ENCODE measurements at regions not wholly inside any gene's neighbourhood (a gene's known extent, or its start where the extent isn't known, plus 50 kb on each side); places are given as distances from the start of the nearest gene placed in this dataset.

- Histone ChIP-seq H3K4me3 (IDR thresholded peaks at IDR 0.05; ENCODE audit: insufficient read depth, low read depth, low read length) (no peak overlapping the region), H3K9ac (no peak overlapping the region), H2AFZ (ENCODE audit: low read depth) (no peak overlapping the region), H3K27ac (no peak overlapping the region), H3K4me2 (no peak overlapping the region), H3K27me3 (ENCODE audit: insufficient read depth, low read depth) (no peaks in the 10 kb centered on the region), H3K4me1 (ENCODE audit: low read depth, poor library complexity, severe bottlenecking) (no peaks in the 10 kb centered on the region), H3K36me3 (ENCODE audit: insufficient read depth) (no peaks in the 10 kb centered on the region), H3K79me2 (ENCODE audit: insufficient read depth, low read depth) (no peaks in the 10 kb centered on the region), H4K20me1 (ENCODE audit: insufficient read depth) (no peaks in the 10 kb centered on the region)
- no peak for TF ChIP-seq CTCF (conservative IDR thresholded peaks at IDR 0.05; ENCODE audit: low read depth, low read length)
Observed at GRCh38 chr18:43405097-43405496, 127.8 kb upstream of the SYT4 start.

- no peaks in the 10 kb centered on the region for H3K27me3 ChIP-seq (ENCODE audit: insufficient read depth, low read depth)
- H3K4me3 ChIP-seq (IDR thresholded peaks at IDR 0.05; ENCODE audit: insufficient read depth, low read depth, low read length), result no peak overlapping the region
- no peaks in the 10 kb centered on the region for H3K79me2 ChIP-seq (ENCODE audit: insufficient read depth, low read depth)
- H3K36me3 ChIP-seq (ENCODE audit: insufficient read depth), result no peaks in the 10 kb centered on the region
- no peak overlapping the region for H2AFZ ChIP-seq (ENCODE audit: low read depth)
- H4K20me1 ChIP-seq (ENCODE audit: insufficient read depth), result no peaks in the 10 kb centered on the region
- no peaks in the 10 kb centered on the region for H3K4me1 ChIP-seq (ENCODE audit: low read depth, poor library complexity, severe bottlenecking)
- no peak for TF ChIP-seq CTCF (conservative IDR thresholded peaks at IDR 0.05; ENCODE audit: low read depth, low read length)
- H3K4me2 ChIP-seq, result no peak overlapping the region
- no peak overlapping the region for H3K27ac ChIP-seq
- no peak overlapping the region for H3K9ac ChIP-seq
Observed at GRCh38 chr18:43414006-43414405, 136.7 kb upstream of the SYT4 start.

GRCh38 chr18:43420091-43420490 lies 142.8 kb upstream of the SYT4 start:
- no peaks in the 10 kb centered on the region for H3K36me3 ChIP-seq (ENCODE audit: insufficient read depth)
- no peak overlapping the region for H3K4me3 ChIP-seq (IDR thresholded peaks at IDR 0.05; ENCODE audit: insufficient read depth, low read depth, low read length)
- H2AFZ ChIP-seq (ENCODE audit: low read depth), result no peak overlapping the region
- TF ChIP-seq CTCF (conservative IDR thresholded peaks at IDR 0.05; ENCODE audit: low read depth, low read length), result no peak
- no peaks in the 10 kb centered on the region for H3K4me1 ChIP-seq (ENCODE audit: low read depth, poor library complexity, severe bottlenecking)
- no peaks in the 10 kb centered on the region for H4K20me1 ChIP-seq (ENCODE audit: insufficient read depth)
- no peak overlapping the region for H3K9ac ChIP-seq
- no peak overlapping the region for H3K4me2 ChIP-seq
- no peak overlapping the region for H3K27ac ChIP-seq
- H3K79me2 ChIP-seq (ENCODE audit: insufficient read depth, low read depth), result no peaks in the 10 kb centered on the region
- no peaks in the 10 kb centered on the region for H3K27me3 ChIP-seq (ENCODE audit: insufficient read depth, low read depth)

GRCh38 chr18:43420950-43421349 lies 143.7 kb upstream of the SYT4 start:
- Histone ChIP-seq H3K36me3 (ENCODE audit: insufficient read depth) (no peaks in the 10 kb centered on the region), H3K27ac (no peak overlapping the region), H3K79me2 (ENCODE audit: insufficient read depth, low read depth) (no peaks in the 10 kb centered on the region), H3K4me3 (IDR thresholded peaks at IDR 0.05; ENCODE audit: insufficient read depth, low read depth, low read length) (no peak overlapping the region), H3K27me3 (ENCODE audit: insufficient read depth, low read depth) (no peaks in the 10 kb centered on the region), H3K4me2 (no peak overlapping the region), H3K4me1 (ENCODE audit: low read depth, poor library complexity, severe bottlenecking) (no peaks in the 10 kb centered on the region), H4K20me1 (ENCODE audit: insufficient read depth) (no peaks in the 10 kb centered on the region), H2AFZ (ENCODE audit: low read depth) (no peak overlapping the region), H3K9ac (no peak overlapping the region)
- TF ChIP-seq CTCF (conservative IDR thresholded peaks at IDR 0.05; ENCODE audit: low read depth, low read length), result 0 out of 2 replicates have a peak, but pooled peaks have one; percentile 13

Measured in KMS-11 (cell line).